Mesodermal cell (in vitro differentiated cells): ENCODE measurements at regions not wholly inside any gene's neighbourhood (a gene's known extent, or its start where the extent isn't known, plus 50 kb on each side); places are given as distances from the start of the nearest gene placed in this dataset.

Experiments
- H3K27ac ChIP-seq: 2 replicates; pipeline ENCODE4 v1.7.0; 2013; ENCODE audit warnings: mild to moderate bottlenecking, low read depth, low read length, moderate library complexity; ENCODE audit not compliant: severe bottlenecking
- H3K36me3 ChIP-seq: 2 replicates; pipeline ENCODE4 v1.7.1; 2013; ENCODE audit warnings: mild to moderate bottlenecking, low read length, moderate library complexity; ENCODE audit not compliant: control insufficient read depth, insufficient read depth
- H3K4me1 ChIP-seq: one replicate; pipeline ENCODE4 v1.7.1; 2013; ENCODE audit warnings: mild to moderate bottlenecking, low read length; ENCODE audit not compliant: insufficient read depth, control insufficient read depth, poor library complexity, severe bottlenecking
- H3K4me3 ChIP-seq: 2 replicates; pipeline ENCODE4 v1.7.0; 2013; ENCODE audit warnings: low read length, control low read depth, mild to moderate bottlenecking; ENCODE audit not compliant: insufficient read depth, poor library complexity, severe bottlenecking; ENCODE audit errors: extremely low read depth
- H3K9me3 ChIP-seq: 2 replicates; pipeline ENCODE4 v1.7.1; 2013; ENCODE audit warnings: mild to moderate bottlenecking, low read length, moderate library complexity; ENCODE audit not compliant: control insufficient read depth
- WGBS, 2 experiments: methylation state at CpG; one replicate each; pipeline ENCODE4 v1.1.5; 2013; ENCODE audit warnings: missing lambda C conversion rate in 2 of 2; ENCODE audit not compliant: insufficient coverage in 2 of 2; 5-methylcytosine and 5-hydroxymethylcytosine counted together

DNA sequence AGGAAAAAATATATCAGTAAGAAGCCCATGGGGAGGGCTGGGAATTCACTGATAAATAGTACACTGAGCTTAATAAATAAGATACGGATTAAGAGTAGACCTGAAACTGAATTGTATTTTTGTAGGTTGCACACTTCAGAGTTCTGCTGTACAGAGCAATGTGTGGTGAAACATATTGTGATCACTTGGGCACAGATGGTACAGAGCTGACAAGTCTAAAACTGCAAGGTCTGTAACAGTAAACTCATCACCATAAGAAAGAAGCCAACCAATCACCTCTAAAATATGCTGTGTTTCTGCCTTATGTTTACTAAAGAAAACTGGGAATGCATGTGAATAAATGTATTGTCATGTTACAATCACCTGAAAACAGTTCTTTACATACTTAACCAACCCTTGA is 360.7 kb downstream of the MRPL39 start:
- Histone ChIP-seq H3K36me3 (no peaks in the 10 kb centered on the region), H3K4me1 (no peaks in the 10 kb centered on the region), H3K9me3 (no peaks in the 10 kb centered on the region), H3K4me3 (no peak overlapping the region), H3K27ac (no peak overlapping the region)
- WGBS, 2 experiments = 90 to 100% methylated on average over 1 of the region's 1 CpG

GRCh38 chr21:25244735-25245134 is 362.5 kb downstream of the MRPL39 start:
- no peak overlapping the region for H3K27ac ChIP-seq
- no CpG with 5 or more reads among the region's 1 CpG for WGBS, 2 experiments
- no peaks in the 10 kb centered on the region for H3K4me1 ChIP-seq
- no peaks in the 10 kb centered on the region for H3K9me3 ChIP-seq
- no peaks in the 10 kb centered on the region for H3K36me3 ChIP-seq
- no peak overlapping the region for H3K4me3 ChIP-seq

DNA sequence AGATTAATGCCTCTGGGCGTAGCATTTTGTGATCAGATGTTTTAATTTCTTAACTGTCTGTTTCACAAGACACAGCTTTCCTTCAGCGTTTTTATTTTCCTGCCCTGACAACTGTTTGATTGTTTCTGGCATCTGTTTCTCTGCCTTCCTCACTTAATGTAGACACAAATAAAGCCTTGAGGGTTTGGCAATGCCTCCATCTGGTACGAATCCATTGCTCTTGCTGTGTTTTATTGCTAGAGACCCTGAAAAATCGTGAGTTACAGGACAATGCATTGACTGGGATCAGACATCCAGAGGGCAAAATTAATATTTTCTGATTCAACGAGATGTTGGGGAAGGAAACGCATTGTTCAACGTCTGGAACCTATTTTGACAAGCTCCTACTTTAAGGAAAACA is 363.5 kb downstream of the MRPL39 start:
- no peaks in the 10 kb centered on the region for H3K4me1 ChIP-seq
- H3K36me3 ChIP-seq = no peaks in the 10 kb centered on the region
- no peak overlapping the region for H3K4me3 ChIP-seq
- 89 to 92% methylated on average over 5 to 6 of the region's 7 CpGs for WGBS, 2 experiments
- no peak overlapping the region for H3K27ac ChIP-seq
- H3K9me3 ChIP-seq = no peaks in the 10 kb centered on the region

- H3K36me3 ChIP-seq = no peaks in the 10 kb centered on the region
- H3K9me3 ChIP-seq = peaks cover 3% of the 10 kb centered on the region
- H3K4me3 ChIP-seq = no peak overlapping the region
- H3K27ac ChIP-seq = no peak overlapping the region
- H3K4me1 ChIP-seq = no peaks in the 10 kb centered on the region
- whole genome bisulfite sequencing, 2 experiments = no CpG with 5 or more reads among the region's 1 CpG
These were observed 366.3 kb downstream of the MRPL39 start for GRCh38 chr21:25240974-25241373.

- WGBS, 2 experiments = 80% methylated on average over 1 of the region's 4 CpGs; no CpG with 5 or more reads in 1 of the 2 experiments
- Histone ChIP-seq H3K4me3 (no peak overlapping the region), H3K36me3 (no peaks in the 10 kb centered on the region), H3K27ac (no peak overlapping the region), H3K9me3 (peaks cover 3% of the 10 kb centered on the region), H3K4me1 (no peaks in the 10 kb centered on the region)
These were observed 372.2 kb downstream of the MRPL39 start for GRCh38 chr21:25234857-25235801.

- peaks cover 10% of the 10 kb centered on the region for H3K9me3 ChIP-seq
These were observed 386.3 kb downstream of the MRPL39 start for GRCh38 chr21:25220954-25221353.

GRCh38 chr21:25220169-25220568 is 387.1 kb downstream of the MRPL39 start:
- H3K9me3 ChIP-seq = peaks cover 10% of the 10 kb centered on the region
- no peak overlapping the region for H3K4me3 ChIP-seq
- H3K27ac ChIP-seq = no peak overlapping the region
- no peaks in the 10 kb centered on the region for H3K4me1 ChIP-seq
- H3K36me3 ChIP-seq = no peaks in the 10 kb centered on the region
- no CpG with 5 or more reads among the region's 1 CpG for WGBS, 2 experiments

More at GRCh38 chr21:25220954-25221353, 386.3 kb downstream of the MRPL39 start:
- Histone ChIP-seq H3K4me3 (no peak overlapping the region), H3K27ac (no peak overlapping the region), H3K4me1 (no peaks in the 10 kb centered on the region), H3K36me3 (no peaks in the 10 kb centered on the region)

DNA sequence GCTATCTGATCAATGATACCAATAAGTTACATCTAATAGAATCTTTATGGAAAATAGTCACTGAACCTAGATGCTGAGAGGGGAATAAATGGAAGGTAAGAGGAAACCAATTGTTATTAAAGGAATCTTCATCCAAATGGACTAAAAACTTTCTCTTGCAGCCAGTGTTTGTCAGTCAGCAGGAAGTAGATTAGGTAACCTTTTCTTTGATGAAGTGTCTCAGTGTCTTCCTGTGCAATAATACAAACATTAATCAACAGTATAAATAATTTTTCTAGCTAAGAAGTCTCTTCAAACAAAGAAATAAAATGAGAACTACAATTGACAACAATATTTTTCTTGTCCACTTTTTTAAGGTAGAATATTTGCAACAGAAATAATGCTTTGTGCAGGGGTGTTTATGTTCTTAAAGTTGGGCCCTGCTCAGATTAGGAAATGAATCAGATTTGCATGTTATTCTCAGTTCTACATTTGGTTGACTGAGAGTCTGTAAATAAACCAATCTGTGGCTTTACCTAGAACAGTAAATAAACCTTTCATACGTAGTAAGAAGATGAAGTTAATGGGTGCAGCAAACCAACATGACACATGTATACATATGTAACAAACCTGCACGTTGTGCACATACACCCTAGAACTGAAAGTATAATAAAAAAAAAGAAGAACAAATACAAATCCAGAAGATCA is 391.4 kb downstream of the MRPL39 start:
- no CpG with 5 or more reads among the region's 2 CpGs for WGBS, 2 experiments
- H3K4me1 ChIP-seq = no peaks in the 10 kb centered on the region
- no peaks in the 10 kb centered on the region for H3K36me3 ChIP-seq
- no peak overlapping the region for H3K27ac ChIP-seq
- H3K9me3 ChIP-seq = peaks cover 2% of the 10 kb centered on the region
- H3K4me3 ChIP-seq = no peak overlapping the region

GRCh38 chr21:25214676-25215075 is 392.6 kb downstream of the MRPL39 start:
- Histone ChIP-seq H3K9me3 (no peaks in the 10 kb centered on the region), H3K36me3 (no peaks in the 10 kb centered on the region), H3K4me3 (no peak overlapping the region), H3K27ac (no peak overlapping the region), H3K4me1 (no peaks in the 10 kb centered on the region)
- WGBS, 2 experiments = 86 to 92% methylated on average over 6 of the region's 8 CpGs

DNA sequence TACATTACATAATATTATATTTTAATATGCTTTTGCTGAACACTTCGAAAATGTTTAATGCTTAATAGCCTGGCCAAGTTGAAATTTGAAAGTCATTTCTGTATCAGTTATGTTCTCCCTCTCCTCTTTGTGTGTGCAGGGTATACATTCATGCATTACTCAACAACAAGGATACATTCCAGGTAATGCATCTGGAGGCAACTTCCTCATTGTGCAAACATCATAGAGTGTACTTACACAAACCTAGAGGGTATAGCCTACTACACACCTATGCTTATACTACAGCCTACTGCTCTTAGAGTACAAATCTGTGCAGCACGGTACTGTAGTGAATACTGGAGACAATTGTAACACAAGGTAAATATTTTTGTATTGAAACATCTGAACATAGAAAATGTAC is 407.3 kb downstream of the MRPL39 start:
- WGBS, 2 experiments = no CpG with 5 or more reads among the region's 2 CpGs
- Histone ChIP-seq H3K9me3 (no peaks in the 10 kb centered on the region), H3K4me3 (no peak overlapping the region), H3K27ac (no peak overlapping the region), H3K4me1 (no peaks in the 10 kb centered on the region), H3K36me3 (no peaks in the 10 kb centered on the region)

DNA sequence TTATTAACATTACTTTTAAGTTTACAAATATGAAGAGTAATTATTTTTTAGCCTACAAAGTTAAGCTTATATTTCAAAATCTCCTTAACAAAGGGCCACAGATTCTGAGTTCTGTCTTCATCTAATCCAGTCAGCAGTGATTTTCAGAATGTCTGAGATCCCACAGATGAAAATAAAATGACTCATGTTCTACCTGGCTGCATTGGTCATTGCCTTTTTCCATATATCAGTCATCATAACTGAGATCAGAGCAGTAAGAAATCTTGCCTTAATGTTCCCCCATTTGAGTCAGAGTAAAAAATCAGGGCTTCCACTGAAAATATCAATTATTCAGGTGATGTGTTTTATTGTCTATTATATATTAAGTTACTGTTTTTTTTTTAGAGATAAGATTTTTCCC is 416.1 kb downstream of the MRPL39 start:
- no peak overlapping the region for H3K4me3 ChIP-seq
- H3K9me3 ChIP-seq = no peaks in the 10 kb centered on the region

More for the DNA sequence above, 416.1 kb downstream of the MRPL39 start:
- Histone ChIP-seq H3K4me1 (no peaks in the 10 kb centered on the region), H3K27ac (no peak overlapping the region), H3K36me3 (no peaks in the 10 kb centered on the region)
